SK-N-SH (cell line): ENCODE measurements at regions not wholly inside any gene's neighbourhood (a gene's known extent, or its start where the extent isn't known, plus 50 kb on each side); places are given as distances from the start of the nearest gene placed in this dataset.

Source experiments
- GABPA ChIP-seq: IDR thresholded peaks from 2 replicates; pipeline ENCODE4 v1.4.0; 2012; ENCODE audit warnings: low read depth, mild to moderate bottlenecking
- JUND ChIP-seq: IDR thresholded peaks from 2 replicates; pipeline ENCODE4 v1.4.0; 2012
- MXI1 ChIP-seq: IDR thresholded peaks from 2 replicates; pipeline ENCODE4 v1.6.1; 2012; ENCODE audit warnings: mild to moderate bottlenecking, low read depth, low read length, improper control_type of control experiment
- TF ChIP-seq, protein P1 (sequence below): fragments of 200-600 bp; sonication (generic); IDR thresholded peaks from 2 replicates; pipeline ENCODE4 v1.6.1; 2017; ENCODE audit warnings: antibody characterized with exemption, mild to moderate bottlenecking, moderate library complexity
- TF ChIP-seq, protein P2 (sequence below): fragments of 150-350 bp; IDR thresholded peaks from 2 replicates; pipeline ENCODE4 v1.6.1; 2017; ENCODE audit warnings: antibody characterized with exemption, low read length, low read depth, borderline replicate concordance
- TF ChIP-seq, protein P3 (sequence below): fragments of 150-350 bp; IDR thresholded peaks from 2 replicates; pipeline ENCODE4 v1.6.1; 2016; ENCODE audit warnings: mild to moderate bottlenecking, low read depth, low read length
- TF ChIP-seq, protein P4 (sequence below): IDR thresholded peaks from 2 replicates; pipeline ENCODE4 v1.6.1; 2012; ENCODE audit warnings: mild to moderate bottlenecking, low read depth, low read length, moderate library complexity

DNA sequence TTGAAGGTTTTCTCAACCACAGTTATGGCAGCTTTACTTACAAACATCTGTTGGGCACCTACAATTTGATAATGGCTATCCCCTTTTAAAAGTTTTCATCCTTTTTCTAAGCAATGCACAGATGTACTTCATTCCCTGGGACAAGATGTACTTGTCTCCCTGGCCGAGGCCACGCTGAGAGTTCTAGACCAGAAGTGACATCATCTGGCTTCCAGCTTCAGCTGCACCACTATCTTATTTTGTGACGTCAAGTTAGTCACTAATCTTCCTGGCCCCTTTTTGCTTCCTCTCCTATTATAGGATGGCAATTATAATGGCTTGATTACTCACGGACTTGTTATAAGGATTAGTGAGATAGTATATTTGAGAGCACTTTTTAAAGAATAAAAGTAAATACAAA lies 386.4 kb downstream of the BCL11A start:
- TF ChIP-seq, protein P1, sequence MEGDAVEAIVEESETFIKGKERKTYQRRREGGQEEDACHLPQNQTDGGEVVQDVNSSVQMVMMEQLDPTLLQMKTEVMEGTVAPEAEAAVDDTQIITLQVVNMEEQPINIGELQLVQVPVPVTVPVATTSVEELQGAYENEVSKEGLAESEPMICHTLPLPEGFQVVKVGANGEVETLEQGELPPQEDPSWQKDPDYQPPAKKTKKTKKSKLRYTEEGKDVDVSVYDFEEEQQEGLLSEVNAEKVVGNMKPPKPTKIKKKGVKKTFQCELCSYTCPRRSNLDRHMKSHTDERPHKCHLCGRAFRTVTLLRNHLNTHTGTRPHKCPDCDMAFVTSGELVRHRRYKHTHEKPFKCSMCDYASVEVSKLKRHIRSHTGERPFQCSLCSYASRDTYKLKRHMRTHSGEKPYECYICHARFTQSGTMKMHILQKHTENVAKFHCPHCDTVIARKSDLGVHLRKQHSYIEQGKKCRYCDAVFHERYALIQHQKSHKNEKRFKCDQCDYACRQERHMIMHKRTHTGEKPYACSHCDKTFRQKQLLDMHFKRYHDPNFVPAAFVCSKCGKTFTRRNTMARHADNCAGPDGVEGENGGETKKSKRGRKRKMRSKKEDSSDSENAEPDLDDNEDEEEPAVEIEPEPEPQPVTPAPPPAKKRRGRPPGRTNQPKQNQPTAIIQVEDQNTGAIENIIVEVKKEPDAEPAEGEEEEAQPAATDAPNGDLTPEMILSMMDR: no peak
- TF ChIP-seq, protein P2, sequence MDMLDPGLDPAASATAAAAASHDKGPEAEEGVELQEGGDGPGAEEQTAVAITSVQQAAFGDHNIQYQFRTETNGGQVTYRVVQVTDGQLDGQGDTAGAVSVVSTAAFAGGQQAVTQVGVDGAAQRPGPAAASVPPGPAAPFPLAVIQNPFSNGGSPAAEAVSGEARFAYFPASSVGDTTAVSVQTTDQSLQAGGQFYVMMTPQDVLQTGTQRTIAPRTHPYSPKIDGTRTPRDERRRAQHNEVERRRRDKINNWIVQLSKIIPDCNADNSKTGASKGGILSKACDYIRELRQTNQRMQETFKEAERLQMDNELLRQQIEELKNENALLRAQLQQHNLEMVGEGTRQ: no peak
- TF ChIP-seq MXI1 (no peak), GABPA (no peak), JUND (no peak)
- TF ChIP-seq, protein P3, sequence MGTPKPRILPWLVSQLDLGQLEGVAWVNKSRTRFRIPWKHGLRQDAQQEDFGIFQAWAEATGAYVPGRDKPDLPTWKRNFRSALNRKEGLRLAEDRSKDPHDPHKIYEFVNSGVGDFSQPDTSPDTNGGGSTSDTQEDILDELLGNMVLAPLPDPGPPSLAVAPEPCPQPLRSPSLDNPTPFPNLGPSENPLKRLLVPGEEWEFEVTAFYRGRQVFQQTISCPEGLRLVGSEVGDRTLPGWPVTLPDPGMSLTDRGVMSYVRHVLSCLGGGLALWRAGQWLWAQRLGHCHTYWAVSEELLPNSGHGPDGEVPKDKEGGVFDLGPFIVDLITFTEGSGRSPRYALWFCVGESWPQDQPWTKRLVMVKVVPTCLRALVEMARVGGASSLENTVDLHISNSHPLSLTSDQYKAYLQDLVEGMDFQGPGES: no peak
- TF ChIP-seq, protein P4, sequence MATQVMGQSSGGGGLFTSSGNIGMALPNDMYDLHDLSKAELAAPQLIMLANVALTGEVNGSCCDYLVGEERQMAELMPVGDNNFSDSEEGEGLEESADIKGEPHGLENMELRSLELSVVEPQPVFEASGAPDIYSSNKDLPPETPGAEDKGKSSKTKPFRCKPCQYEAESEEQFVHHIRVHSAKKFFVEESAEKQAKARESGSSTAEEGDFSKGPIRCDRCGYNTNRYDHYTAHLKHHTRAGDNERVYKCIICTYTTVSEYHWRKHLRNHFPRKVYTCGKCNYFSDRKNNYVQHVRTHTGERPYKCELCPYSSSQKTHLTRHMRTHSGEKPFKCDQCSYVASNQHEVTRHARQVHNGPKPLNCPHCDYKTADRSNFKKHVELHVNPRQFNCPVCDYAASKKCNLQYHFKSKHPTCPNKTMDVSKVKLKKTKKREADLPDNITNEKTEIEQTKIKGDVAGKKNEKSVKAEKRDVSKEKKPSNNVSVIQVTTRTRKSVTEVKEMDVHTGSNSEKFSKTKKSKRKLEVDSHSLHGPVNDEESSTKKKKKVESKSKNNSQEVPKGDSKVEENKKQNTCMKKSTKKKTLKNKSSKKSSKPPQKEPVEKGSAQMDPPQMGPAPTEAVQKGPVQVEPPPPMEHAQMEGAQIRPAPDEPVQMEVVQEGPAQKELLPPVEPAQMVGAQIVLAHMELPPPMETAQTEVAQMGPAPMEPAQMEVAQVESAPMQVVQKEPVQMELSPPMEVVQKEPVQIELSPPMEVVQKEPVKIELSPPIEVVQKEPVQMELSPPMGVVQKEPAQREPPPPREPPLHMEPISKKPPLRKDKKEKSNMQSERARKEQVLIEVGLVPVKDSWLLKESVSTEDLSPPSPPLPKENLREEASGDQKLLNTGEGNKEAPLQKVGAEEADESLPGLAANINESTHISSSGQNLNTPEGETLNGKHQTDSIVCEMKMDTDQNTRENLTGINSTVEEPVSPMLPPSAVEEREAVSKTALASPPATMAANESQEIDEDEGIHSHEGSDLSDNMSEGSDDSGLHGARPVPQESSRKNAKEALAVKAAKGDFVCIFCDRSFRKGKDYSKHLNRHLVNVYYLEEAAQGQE: no peak
